GM12878 (cell line): ENCODE measurements at regions not wholly inside any gene's neighbourhood (a gene's known extent, or its start where the extent isn't known, plus 50 kb on each side); places are given as distances from the start of the nearest gene placed in this dataset.

Experiments used
- ATAC-seq: fragments of 200-7000 bp; cut with Tn5 transposase; 3 replicates; pipeline ENCODE4 v1.9.1; 2020; ENCODE audit warnings: mild to moderate bottlenecking, moderate library complexity
- BruUV-seq: library from RNA; stranded (reverse); fragments of 400-500 nt; replicated peaks from 2 replicates; lab custom pipeline; 2021; lab: Mats Ljungman, UMichigan
- CTCF ChIA-PET: fragments of 300-600 bp; sonication (Branson Sonifier 250); formaldehyde crosslinking; extraction: SDS; loops from one replicate; lab custom pipeline; 2021; ENCODE audit warnings: inconsistent platforms; lab: Yijun Ruan, JAX
- POLR2A ChIA-PET: fragments of 350-600 bp; formaldehyde crosslinking; extraction: SDS; loops from one replicate; lab custom pipeline; 2021; ENCODE audit warnings: inconsistent platforms; lab: Charles Lee
- RAD21 ChIA-PET: fragments of 300-600 bp; sonication (Branson Sonifier 250); formaldehyde crosslinking; loops from one replicate; lab custom pipeline; 2023; ENCODE audit warnings: antibody characterized with exemption; ENCODE audit not compliant: unreplicated experiment; lab: Charles Lee
- SMC1A ChIA-PET: fragments of 300-600 bp; sonication (Branson Sonifier 250); formaldehyde crosslinking; loops from one replicate; lab custom pipeline; 2023; ENCODE audit not compliant: unreplicated experiment, uncharacterized antibody; lab: Charles Lee
- DNase-seq: peaks from one replicate; pipeline ENCODE4 v3.0.0-alpha.2; 2011; ENCODE audit warnings: low read depth, low spot score
- FAIRE-seq: peaks from 3 replicates; lab custom pipeline; 2011; peaks lifted over from hg19 to GRCh38; lab: Jason Lieb, UNC
- H2AFZ ChIP-seq: 2 replicates; pipeline ENCODE4 v1.6.0; 2011; ENCODE audit warnings: low read depth, low read length, control low read depth; ENCODE audit not compliant: control insufficient read depth
- H3K27ac ChIP-seq: 2 replicates; pipeline ENCODE4 v1.5.1; 2011; ENCODE audit warnings: control low read depth; ENCODE audit not compliant: control insufficient read depth, insufficient read depth
- H3K27me3 ChIP-seq, 2 experiments: replicated peaks in 1 of 2; 2 replicates each; pipeline versions ENCODE4 v1.6.0 to v1.6.1; 2011; ENCODE audit warnings: low read length in 1 of 2; ENCODE audit not compliant: control insufficient read depth in 2 of 2, insufficient read depth in 2 of 2
- H3K36me3 ChIP-seq, 2 experiments: 2 replicates each; pipeline ENCODE4 v1.5.1; 2011; ENCODE audit warnings: low read length in 1 of 2; ENCODE audit not compliant: control insufficient read depth in 2 of 2, insufficient read depth in 2 of 2
- H3K4me1 ChIP-seq: 2 replicates; pipeline ENCODE4 v1.6.1; 2011; ENCODE audit warnings: mild to moderate bottlenecking, low read length, moderate library complexity, mixed read lengths; ENCODE audit not compliant: control insufficient read depth, insufficient read depth
- H3K4me2 ChIP-seq: 2 replicates; pipeline ENCODE4 v1.6.0; 2011; ENCODE audit warnings: control low read depth; ENCODE audit not compliant: control insufficient read depth, insufficient read depth
- H3K4me3 ChIP-seq: fragments of 200-600 bp; sonication (generic); 2 replicates; pipeline ENCODE4 v1.5.1; 2016
- H3K79me2 ChIP-seq: 2 replicates; pipeline ENCODE4 v1.6.0; 2011; ENCODE audit warnings: low read length; ENCODE audit not compliant: control insufficient read depth, insufficient read depth
- H3K9ac ChIP-seq: 2 replicates; pipeline ENCODE4 v1.8.0; 2011; ENCODE audit warnings: low read length, control low read depth, mixed read lengths; ENCODE audit not compliant: control insufficient read depth, insufficient read depth
- H3K9me3 ChIP-seq: replicated peaks from 3 replicates; pipeline ENCODE4 v1.5.1; 2011; ENCODE audit warnings: mild to moderate bottlenecking, low read length; ENCODE audit not compliant: control insufficient read depth, insufficient read depth
- H4K20me1 ChIP-seq: 2 replicates; pipeline ENCODE4 v1.6.0; 2011; ENCODE audit not compliant: control insufficient read depth, insufficient read depth
- CTCF ChIP-seq, 3 experiments: IDR thresholded peaks in 2 of 3; conservative IDR thresholded peaks in 1 of 3; 2 replicates each; pipeline ENCODE4 v1.5.1; 2011; ENCODE audit warnings: low read depth in 3 of 3, low read length in 3 of 3, mild to moderate bottlenecking in 3 of 3, control low read depth in 2 of 3, moderate library complexity in 2 of 3, inconsistent platforms in 1 of 3, mixed read lengths in 1 of 3; ENCODE audit not compliant: control insufficient read depth in 2 of 3, insufficient read depth in 1 of 3; ENCODE audit errors: extremely low read depth in 1 of 3
- HSF1 ChIP-seq: fragments of 150-350 bp; IDR thresholded peaks from 2 replicates; pipeline ENCODE4 v1.6.1; 2014; ENCODE audit warnings: mild to moderate bottlenecking, low read depth, low read length
- KAT2A ChIP-seq: conservative IDR thresholded peaks from 2 replicates; pipeline ENCODE4 v1.6.1; 2011; ENCODE audit warnings: low read depth, low read length; ENCODE audit not compliant: control insufficient read depth
- KDM1A ChIP-seq: fragments of 200-600 bp; sonication (generic); IDR thresholded peaks from 2 replicates; pipeline ENCODE4 v1.6.1; 2016; ENCODE audit warnings: borderline replicate concordance
- RCOR1 ChIP-seq: conservative IDR thresholded peaks from 2 replicates; pipeline ENCODE4 v1.6.1; 2012; ENCODE audit warnings: low read depth, low read length, improper control_type of control experiment
- REST ChIP-seq: IDR thresholded peaks from 2 replicates; pipeline ENCODE4 v1.6.1; 2012; ENCODE audit warnings: mild to moderate bottlenecking, low read depth, low read length
- ZBTB11 ChIP-seq: fragments of 450-650 bp; formaldehyde crosslinking; IDR thresholded peaks from 2 replicates; pipeline ENCODE4 v1.5.0; 2022; ENCODE audit warnings: mild to moderate bottlenecking, missing genetic modification characterization
- in situ Hi-C: fragments of 300-500 bp; cut with MboI; formaldehyde crosslinking; loops from 9 replicates; pipeline ENCODE4 v1.14.3; 2018; ENCODE audit warnings: mixed read lengths
- intact Hi-C: fragments of 100-400 bp; cut with micrococcal nuclease; formaldehyde crosslinking; loops from one replicate; pipeline ENCODE4 v1.14.2; 2022; ENCODE audit not compliant: unreplicated experiment

- Histone ChIP-seq H3K79me2 (no peaks in the 10 kb centered on the region), H3K9me3 (no peaks in the 10 kb centered on the region), H3K4me2 (no peak overlapping the region), H3K9ac (no peak overlapping the region), H3K4me3 (no peak overlapping the region), H3K36me3 (no peaks in the 10 kb centered on the region), H2AFZ (no peak overlapping the region), H3K4me1 (no peaks in the 10 kb centered on the region), H3K27me3 (no peaks in the 10 kb centered on the region), H4K20me1 (no peaks in the 10 kb centered on the region), H3K27ac (no peak overlapping the region)
- SMC1A ChIA-PET: no interaction called here
- no peak for FAIRE-seq
- DNase-seq: no peak
- BruUV-seq: no TSS peak
- in situ Hi-C loops: no loop called here
- no peak for TF ChIP-seq KAT2A
- no peak for TF ChIP-seq CTCF (IDR thresholded peaks at IDR 0.05 in 2 of 3, conservative IDR thresholded peaks at IDR 0.05 in 1 of 3; ENCODE audit: control insufficient read depth in 2 of 3, extremely low read depth in 1 of 3, insufficient read depth in 1 of 3, low read depth in 3 of 3, low read length in 3 of 3)
- TF ChIP-seq HSF1: no peak
- TF ChIP-seq KDM1A: no peak
- no peak for TF ChIP-seq RCOR1
- no peak for TF ChIP-seq ZBTB11 (CRISPR knock-in tag)
- TF ChIP-seq REST: no peak
- POLR2A ChIA-PET: no interaction called here
- CTCF ChIA-PET: no interaction called here
- ATAC-seq: no peak
- intact Hi-C loops: no loop called here
- RAD21 ChIA-PET: no interaction called here
Observed at GRCh38 chr3:82800248-82800647, 1038.8 kb upstream of the GBE1 start.
